Hematopoietic multipotent progenitor cell (in vitro differentiated cells): ENCODE measurements at regions not wholly inside any gene's neighbourhood (a gene's known extent, or its start where the extent isn't known, plus 50 kb on each side); places are given as distances from the start of the nearest gene placed in this dataset.
"Not testable (repeated sequence)": the region's sequence is repeated elsewhere in the genome, so short reads cannot be mapped to it uniquely, and the experiment has no call there.

Source experiments
- DNase-seq, 3 donors: peaks; one replicate each; pipeline ENCODE4 v3.0.0-alpha.2; 2011 to 2015; ENCODE audit warnings: low read depth in 2 of 3, low spot score in 2 of 3

- not testable (repeated sequence) for DNase-seq
Observed at GRCh38 chr21:32823296-32823695, 51.7 kb upstream of the PAXBP1 start.

- no peak for DNase-seq
Observed at GRCh38 chr21:32824950-32825349, 53.4 kb upstream of the PAXBP1 start.

DNA sequence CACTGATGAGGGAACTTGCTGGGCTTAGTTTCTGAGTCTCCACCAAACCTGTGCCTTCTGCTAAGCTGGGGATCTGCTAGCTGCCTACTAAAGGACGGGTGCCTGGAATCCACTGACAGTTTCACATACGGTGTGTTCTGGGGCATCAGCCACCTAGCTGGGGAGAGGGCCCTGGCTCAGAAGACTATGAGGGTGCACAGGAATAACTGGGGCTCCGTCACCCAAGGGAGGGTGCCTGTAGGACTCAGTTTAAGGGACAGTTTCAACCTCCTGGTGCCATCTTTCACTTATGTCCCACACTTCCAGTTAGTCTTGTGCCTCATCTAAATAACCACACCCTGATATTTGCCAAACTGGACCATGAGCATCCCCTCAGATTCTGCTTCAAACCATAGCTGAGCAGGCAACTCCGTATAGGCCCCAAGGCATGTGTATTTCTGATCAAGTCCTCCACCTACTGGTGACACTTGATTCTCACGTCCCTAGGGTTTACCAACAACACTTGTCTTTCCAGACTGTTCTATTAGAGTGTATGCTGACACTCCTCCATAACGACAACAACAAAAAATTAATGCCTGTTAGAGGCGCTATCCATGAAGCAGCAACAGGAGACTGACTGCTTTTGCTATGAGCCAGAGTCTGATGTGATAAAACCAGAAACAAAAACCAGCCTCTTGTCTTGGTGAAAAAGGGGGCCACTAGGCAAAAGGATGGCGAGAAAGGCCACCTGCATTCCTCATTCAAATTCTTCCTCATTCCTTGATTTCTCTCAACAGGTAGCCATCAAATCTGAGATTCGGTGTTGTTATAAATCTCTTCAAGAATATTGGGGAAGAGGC, 55.0 kb upstream of the PAXBP1 start:
- peak; percentile 3 to 79 (median 58) for DNase-seq

DNA sequence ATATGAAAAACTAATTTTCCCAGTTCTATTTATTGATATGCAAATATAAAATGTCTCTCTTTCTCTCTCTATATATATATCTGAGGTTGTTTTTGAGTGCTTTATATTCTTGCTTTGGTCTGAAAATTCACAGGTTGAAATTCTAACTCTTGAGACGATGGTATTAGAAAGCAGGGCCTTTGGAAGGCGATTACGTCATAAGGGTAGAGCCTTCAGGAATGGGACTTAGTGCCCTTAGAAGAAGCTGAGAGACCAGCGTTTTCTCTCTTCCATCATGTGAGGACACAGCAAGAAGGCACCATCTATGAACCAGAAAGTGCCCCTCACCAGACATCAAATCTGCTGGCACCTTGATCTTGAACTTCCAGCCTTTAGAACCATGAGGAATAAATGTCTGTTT, 57.4 kb upstream of the PAXBP1 start:
- no peak for DNase-seq

GRCh38 chr21:32829504-32829903, 57.9 kb upstream of the PAXBP1 start:
- DNase-seq: no peak

GRCh38 chr21:32831779-32832178, 60.2 kb upstream of the PAXBP1 start:
- DNase-seq: not testable (repeated sequence)

- DNase-seq: no peak
Observed at GRCh38 chr21:32834211-32834915, 62.8 kb upstream of the PAXBP1 start.

GRCh38 chr21:32834916-32835235, 63.3 kb upstream of the PAXBP1 start:
- no peak for DNase-seq

GRCh38 chr21:32842146-32842545, 70.6 kb upstream of the PAXBP1 start:
- DNase-seq: no peak

GRCh38 chr21:32843561-32843960, 72.0 kb upstream of the PAXBP1 start:
- no peak for DNase-seq

GRCh38 chr21:32844076-32844475, 72.5 kb upstream of the PAXBP1 start:
- no peak for DNase-seq

- no peak for DNase-seq
Observed at GRCh38 chr21:32844653-32845436, 73.3 kb upstream of the PAXBP1 start.

- no peak for DNase-seq
Observed at GRCh38 chr21:32858628-32859027, 87.1 kb upstream of the PAXBP1 start.

DNA sequence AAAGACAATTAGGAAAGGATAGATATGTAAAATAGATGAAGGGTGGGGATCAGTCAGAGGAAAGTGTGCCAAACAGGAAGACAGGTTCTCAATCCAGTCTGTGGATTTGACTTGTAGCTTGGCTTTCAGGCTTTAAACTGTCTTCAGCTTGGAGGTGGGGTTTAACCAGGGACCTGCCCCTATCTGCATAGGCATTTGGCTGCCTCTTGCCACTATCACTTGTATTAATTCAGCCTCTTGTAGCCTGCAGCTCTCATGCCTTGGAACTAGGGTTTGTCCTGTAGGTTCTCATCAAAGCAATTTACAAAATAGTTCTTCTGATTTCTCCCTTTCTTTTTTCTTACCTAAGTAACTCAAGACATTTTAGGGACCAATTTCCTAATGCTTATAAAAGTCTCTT, 88.8 kb upstream of the PAXBP1 start:
- DNase-seq: no peak

DNA sequence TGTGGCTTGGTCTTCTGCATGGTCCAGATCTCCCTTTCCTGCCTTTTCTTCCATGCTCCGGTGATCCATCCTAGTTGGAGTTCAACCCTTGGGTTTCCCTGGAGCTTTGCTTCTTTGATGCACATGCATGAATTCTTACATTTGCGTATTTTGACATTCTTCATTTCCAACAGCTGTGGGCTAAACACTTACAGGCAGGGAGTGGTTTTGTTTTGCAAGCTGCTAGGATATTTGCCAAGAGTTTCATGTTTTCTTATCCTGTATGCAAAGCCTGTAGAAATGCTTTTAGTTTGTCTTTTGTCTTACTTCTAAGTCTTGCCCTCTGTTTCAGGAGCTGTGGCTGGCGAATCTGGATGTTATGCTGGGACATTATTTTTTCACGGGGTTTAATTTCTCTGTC, 90.3 kb upstream of the PAXBP1 start:
- DNase-seq: no peak

GRCh38 chr21:32867597-32867996, 96.0 kb upstream of the PAXBP1 start:
- no peak for DNase-seq

- DNase-seq: no peak
Observed at GRCh38 chr21:32868631-32869454, 97.3 kb upstream of the PAXBP1 start.

- DNase-seq: no peak
Observed at GRCh38 chr21:32869459-32869858, 97.9 kb upstream of the PAXBP1 start.

GRCh38 chr21:32876426-32876825, 104.9 kb upstream of the PAXBP1 start:
- no peak for DNase-seq

DNA sequence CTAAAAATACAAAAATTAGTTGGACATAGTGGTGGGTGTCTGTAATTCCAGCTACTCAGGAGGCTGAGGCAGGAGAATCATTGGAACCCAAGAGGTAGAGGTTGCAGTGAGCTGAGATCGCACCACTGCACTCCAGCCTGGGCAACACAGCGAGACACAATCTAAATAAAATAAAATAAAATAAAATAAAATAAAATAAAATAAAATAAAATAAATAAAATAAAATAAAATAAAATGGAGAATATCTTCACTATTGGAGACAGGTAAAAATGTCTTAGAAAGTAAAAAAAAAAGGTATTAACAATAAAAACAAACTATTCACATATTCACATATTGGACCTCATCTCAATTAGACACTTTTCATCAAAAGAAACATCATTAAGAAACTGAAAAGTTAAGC, 106.3 kb upstream of the PAXBP1 start:
- DNase-seq: not testable (repeated sequence)

DNA sequence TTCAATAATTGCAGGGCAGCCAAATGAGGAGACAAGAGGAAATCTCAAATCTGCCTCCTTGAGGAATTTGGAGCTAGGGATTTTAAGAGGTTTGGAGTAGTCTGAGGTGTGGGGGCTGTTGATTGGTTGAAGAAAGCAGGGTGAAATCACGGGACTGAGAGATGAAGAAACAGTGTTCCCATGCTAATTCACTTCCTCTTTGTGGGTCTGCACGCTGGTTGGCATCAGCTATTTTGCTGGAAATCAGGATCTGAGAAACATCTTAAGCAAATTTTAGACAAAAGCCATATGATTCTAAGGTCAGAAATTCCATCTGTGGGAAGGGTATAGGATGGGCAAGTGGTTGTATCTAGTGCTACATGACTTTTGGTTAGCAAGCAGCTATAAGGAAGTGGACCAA, 107.1 kb upstream of the PAXBP1 start:
- peak in 1 of 3 donors; percentile 3 for DNase-seq
